ES-I3 (cell line): ENCODE measurements at regions not wholly inside any gene's neighbourhood (a gene's known extent, or its start where the extent isn't known, plus 50 kb on each side); places are given as distances from the start of the nearest gene placed in this dataset.

Experiments used
- H3K36me3 ChIP-seq: 2 replicates; pipeline ENCODE4 v1.6.1; 2013; ENCODE audit warnings: mild to moderate bottlenecking, low read length, control low read depth, moderate library complexity; ENCODE audit not compliant: insufficient read depth
- H3K4me1 ChIP-seq: 2 replicates; pipeline ENCODE4 v1.6.1; 2013; ENCODE audit warnings: mild to moderate bottlenecking, control low read depth, low read length; ENCODE audit not compliant: insufficient read depth
- H3K9ac ChIP-seq: 2 replicates; pipeline ENCODE4 v1.6.1; 2013; ENCODE audit warnings: low read depth, mild to moderate bottlenecking, low read length, moderate library complexity
- H3K9me3 ChIP-seq: 2 replicates; pipeline ENCODE4 v1.6.1; 2013; ENCODE audit warnings: mild to moderate bottlenecking, low read length, moderate library complexity; ENCODE audit not compliant: control insufficient read depth, insufficient read depth

- H3K9me3 ChIP-seq: no peaks in the 10 kb centered on the region
- no peak overlapping the region for H3K9ac ChIP-seq
- no peaks in the 10 kb centered on the region for H3K4me1 ChIP-seq
- no peaks in the 10 kb centered on the region for H3K36me3 ChIP-seq
These were observed 84.9 kb downstream of the ANKRD60 start for GRCh38 chr20:58143531-58143930.

- Histone ChIP-seq H3K36me3 (no peaks in the 10 kb centered on the region), H3K9ac (no peak overlapping the region), H3K4me1 (no peaks in the 10 kb centered on the region), H3K9me3 (no peaks in the 10 kb centered on the region)
These were observed 85.6 kb downstream of the ANKRD60 start for GRCh38 chr20:58142843-58143185.

GRCh38 chr20:58141971-58142842 lies 86.2 kb downstream of the ANKRD60 start:
- H3K9ac ChIP-seq: no peak overlapping the region
- no peaks in the 10 kb centered on the region for H3K4me1 ChIP-seq
- H3K9me3 ChIP-seq: no peaks in the 10 kb centered on the region
- no peaks in the 10 kb centered on the region for H3K36me3 ChIP-seq

GRCh38 chr20:58141496-58141895 lies 87.0 kb downstream of the ANKRD60 start:
- no peaks in the 10 kb centered on the region for H3K36me3 ChIP-seq
- H3K9ac ChIP-seq: no peak overlapping the region
- no peaks in the 10 kb centered on the region for H3K4me1 ChIP-seq
- no peaks in the 10 kb centered on the region for H3K9me3 ChIP-seq

- no peak overlapping the region for H3K9ac ChIP-seq
- H3K4me1 ChIP-seq: peaks cover 3% of the 10 kb centered on the region
These were observed 87.5 kb downstream of the ANKRD60 start for GRCh38 chr20:58140787-58141425.

GRCh38 chr20:58139849-58140786 lies 88.3 kb downstream of the ANKRD60 start:
- peaks cover 9% of the 10 kb centered on the region for H3K4me1 ChIP-seq
- H3K9ac ChIP-seq: no peak overlapping the region
- H3K9me3 ChIP-seq: no peaks in the 10 kb centered on the region
- H3K36me3 ChIP-seq: no peaks in the 10 kb centered on the region

More at GRCh38 chr20:58140787-58141425, 87.5 kb downstream of the ANKRD60 start:
- no peaks in the 10 kb centered on the region for H3K36me3 ChIP-seq
- H3K9me3 ChIP-seq: no peaks in the 10 kb centered on the region

GRCh38 chr20:58138395-58138794 lies 90.1 kb downstream of the ANKRD60 start:
- no peak overlapping the region for H3K9ac ChIP-seq
- H3K36me3 ChIP-seq: no peaks in the 10 kb centered on the region
- H3K4me1 ChIP-seq: peaks cover 9% of the 10 kb centered on the region
- H3K9me3 ChIP-seq: no peaks in the 10 kb centered on the region

- Histone ChIP-seq H3K9me3 (no peaks in the 10 kb centered on the region), H3K4me1 (peaks cover 9% of the 10 kb centered on the region), H3K9ac (no peak overlapping the region), H3K36me3 (no peaks in the 10 kb centered on the region)
These were observed 90.7 kb downstream of the ANKRD60 start for GRCh38 chr20:58137651-58138265.

- Histone ChIP-seq H3K4me1 (peaks cover 10% of the 10 kb centered on the region), H3K9me3 (no peaks in the 10 kb centered on the region), H3K36me3 (no peaks in the 10 kb centered on the region), H3K9ac (no peak overlapping the region)
These were observed 91.2 kb downstream of the ANKRD60 start for GRCh38 chr20:58137236-58137635.

GRCh38 chr20:58136149-58136484 lies 92.3 kb downstream of the ANKRD60 start:
- Histone ChIP-seq H3K36me3 (no peaks in the 10 kb centered on the region), H3K4me1 (peaks cover 18% of the 10 kb centered on the region), H3K9ac (no peak overlapping the region), H3K9me3 (no peaks in the 10 kb centered on the region)

- no peak overlapping the region for H3K9ac ChIP-seq
These were observed 92.9 kb downstream of the ANKRD60 start for GRCh38 chr20:58135441-58136148.

GRCh38 chr20:58133020-58133808 lies 95.2 kb downstream of the ANKRD60 start:
- no peaks in the 10 kb centered on the region for H3K9me3 ChIP-seq
- H3K4me1 ChIP-seq: peaks cover 30% of the 10 kb centered on the region
- H3K9ac ChIP-seq: no peak overlapping the region
- H3K36me3 ChIP-seq: no peaks in the 10 kb centered on the region

More at GRCh38 chr20:58135441-58136148, 92.9 kb downstream of the ANKRD60 start:
- H3K36me3 ChIP-seq: no peaks in the 10 kb centered on the region
- H3K9me3 ChIP-seq: no peaks in the 10 kb centered on the region
- peaks cover 21% of the 10 kb centered on the region for H3K4me1 ChIP-seq

GRCh38 chr20:58131551-58132142 lies 96.8 kb downstream of the ANKRD60 start:
- peaks cover 30% of the 10 kb centered on the region for H3K4me1 ChIP-seq
- H3K9me3 ChIP-seq: no peaks in the 10 kb centered on the region
- H3K36me3 ChIP-seq: no peaks in the 10 kb centered on the region
- no peak overlapping the region for H3K9ac ChIP-seq
